NT2/D1 (cell line): ENCODE measurements at regions not wholly inside any gene's neighbourhood (a gene's known extent, or its start where the extent isn't known, plus 50 kb on each side); places are given as distances from the start of the nearest gene placed in this dataset.

Experiments used
- YY1 ChIP-seq: IDR thresholded peaks from 2 replicates; pipeline ENCODE4 v1.6.1; 2011; ENCODE audit not compliant: insufficient read length, insufficient read depth
- ZNF274 ChIP-seq: IDR thresholded peaks from 2 replicates; pipeline ENCODE4 v1.6.1; 2011; ENCODE audit warnings: mild to moderate bottlenecking, low read depth, low read length

DNA sequence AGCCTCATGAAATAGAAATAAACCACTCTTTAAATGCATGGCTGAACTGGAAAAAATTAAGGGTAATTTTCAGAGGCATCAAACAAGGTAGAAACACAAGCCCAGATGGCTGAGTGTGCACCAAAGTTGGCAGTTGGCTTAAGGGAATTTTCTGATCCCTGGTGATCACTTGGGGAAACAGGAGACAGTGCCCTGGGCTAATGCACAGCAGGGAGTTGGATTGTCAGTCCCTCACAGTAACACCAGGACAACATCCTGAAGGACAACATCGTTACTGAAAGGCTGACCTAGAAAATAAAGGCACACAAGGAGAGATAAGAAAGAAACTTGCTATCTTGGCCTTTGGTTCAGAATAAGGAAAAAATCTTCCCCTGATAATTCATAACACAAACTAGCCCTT, 417.0 kb downstream of the SLC4A3 start:
- TF ChIP-seq YY1 (no peak), ZNF274 (no peak)
